Fibroblast of lung (primary cell): ENCODE measurements at regions not wholly inside any gene's neighbourhood (a gene's known extent, or its start where the extent isn't known, plus 50 kb on each side); places are given as distances from the start of the nearest gene placed in this dataset.
A peak's percentile ranks its signal among the peaks of the same experiment; 100 is the strongest.

Experiments
- DNase-seq, 2 donors: peaks; one replicate each; pipeline versions ENCODE4 v3.0.0 to v3.0.0-alpha.2; 2010; ENCODE audit warnings: low read depth in 2 of 2
- H2AFZ ChIP-seq: 2 replicates; pipeline ENCODE4 v1.5.1; 2012; ENCODE audit warnings: low read length, control low read depth, inconsistent platforms
- H3K27ac ChIP-seq: 2 replicates; pipeline ENCODE4 v1.5.1; 2011; ENCODE audit warnings: low read length, control low read depth; ENCODE audit not compliant: insufficient read depth
- H3K27me3 ChIP-seq: 2 replicates; pipeline ENCODE4 v1.5.1; 2011; ENCODE audit warnings: mild to moderate bottlenecking, low read length; ENCODE audit not compliant: control insufficient read depth, insufficient read depth
- H3K36me3 ChIP-seq: 2 replicates; pipeline ENCODE4 v1.5.1; 2011; ENCODE audit warnings: low read length; ENCODE audit not compliant: control insufficient read depth, insufficient read depth
- H3K4me1 ChIP-seq: 2 replicates; pipeline ENCODE4 v1.5.1; 2011; ENCODE audit warnings: low read length; ENCODE audit not compliant: control insufficient read depth, insufficient read depth; ENCODE audit errors: extremely low read depth
- H3K4me2 ChIP-seq: 2 replicates; pipeline ENCODE4 v1.5.1; 2011; ENCODE audit warnings: low read length, control low read depth; ENCODE audit not compliant: insufficient read depth; ENCODE audit errors: extremely low read depth
- H3K4me3 ChIP-seq, 4 experiments: fragments of 200-600 bp in 1 of 4; sonication (generic) in 1 of 4; replicated peaks in 1 of 4; 2 replicates each; pipeline ENCODE4 v1.5.1; 2011 to 2016; ENCODE audit warnings: low read length in 4 of 4, low read depth in 3 of 4, mild to moderate bottlenecking in 3 of 4, control low read depth in 2 of 4, inconsistent platforms in 1 of 4, mixed read lengths in 1 of 4; ENCODE audit not compliant: insufficient read depth in 1 of 4; ENCODE audit errors: control extremely low read depth in 1 of 4
- H3K79me2 ChIP-seq: 2 replicates; pipeline ENCODE4 v1.5.1; 2012; ENCODE audit warnings: mild to moderate bottlenecking, low read length, inconsistent platforms; ENCODE audit not compliant: control insufficient read depth, insufficient read depth
- H3K9ac ChIP-seq: 2 replicates; pipeline ENCODE4 v1.5.1; 2011; ENCODE audit warnings: mild to moderate bottlenecking, low read length, control low read depth; ENCODE audit not compliant: insufficient read depth
- H3K9me3 ChIP-seq: 2 replicates; pipeline ENCODE4 v1.5.1; 2012; ENCODE audit warnings: low read depth, low read length; ENCODE audit not compliant: control insufficient read depth, insufficient read depth
- H4K20me1 ChIP-seq: 2 replicates; pipeline ENCODE4 v1.5.1; 2011; ENCODE audit warnings: low read length; ENCODE audit not compliant: control insufficient read depth, insufficient read depth; ENCODE audit errors: extremely low read depth
- CTCF ChIP-seq, 2 donors: IDR thresholded peaks in 1 of 2; conservative IDR thresholded peaks in 1 of 2; 1 replicate in 1 of 2; 2 replicates in 1 of 2; pipeline ENCODE4 v1.5.1; 2011 to 2012; ENCODE audit warnings: low read length in 2 of 2, control low read depth in 1 of 2, inconsistent platforms in 1 of 2, low read depth in 1 of 2, mild to moderate bottlenecking in 1 of 2
- EZH2 ChIP-seq: IDR thresholded peaks from 2 replicates; pipeline ENCODE4 v1.5.1; 2012; ENCODE audit warnings: low read length, control low read depth, mild to moderate bottlenecking; ENCODE audit errors: missing control alignments

GRCh38 chr6:71473926-71474325 lies 185.3 kb downstream of the OGFRL1 start:
- Histone ChIP-seq H3K36me3 (no peaks in the 10 kb centered on the region), H4K20me1 (no peaks in the 10 kb centered on the region), H3K4me3 (no peak overlapping the region), H3K9ac (no peak overlapping the region), H3K27me3 (no peaks in the 10 kb centered on the region), H3K79me2 (no peaks in the 10 kb centered on the region), H3K27ac (peak overlapping the region; percentile 26), H2AFZ (peak overlapping the region; percentile 19), H3K4me2 (no peak overlapping the region), H3K4me1 (peaks cover 7% of the 10 kb centered on the region), H3K9me3 (no peaks in the 10 kb centered on the region)
- DNase-seq: peak; percentile 95 to 97
- TF ChIP-seq EZH2: no peak
- no peak for TF ChIP-seq CTCF (conservative IDR thresholded peaks at IDR 0.05 in 1 of 2, IDR thresholded peaks at IDR 0.05 in 1 of 2; ENCODE audit: low read depth in 1 of 2, low read length in 2 of 2)

GRCh38 chr6:71474942-71475341 lies 186.3 kb downstream of the OGFRL1 start:
- Histone ChIP-seq H3K4me3 (no peak overlapping the region), H3K9me3 (no peaks in the 10 kb centered on the region), H3K9ac (no peak overlapping the region), H3K4me2 (no peak overlapping the region), H4K20me1 (no peaks in the 10 kb centered on the region), H3K36me3 (no peaks in the 10 kb centered on the region), H2AFZ (no peak overlapping the region), H3K79me2 (no peaks in the 10 kb centered on the region), H3K4me1 (peaks cover 10% of the 10 kb centered on the region), H3K27me3 (no peaks in the 10 kb centered on the region), H3K27ac (no peak overlapping the region)
- no peak for DNase-seq
- TF ChIP-seq EZH2: no peak
- TF ChIP-seq CTCF (conservative IDR thresholded peaks at IDR 0.05 in 1 of 2, IDR thresholded peaks at IDR 0.05 in 1 of 2; ENCODE audit: low read depth in 1 of 2, low read length in 2 of 2): no peak

- H3K27ac ChIP-seq: no peak overlapping the region
- TF ChIP-seq EZH2: no peak
- TF ChIP-seq CTCF (conservative IDR thresholded peaks at IDR 0.05 in 1 of 2, IDR thresholded peaks at IDR 0.05 in 1 of 2; ENCODE audit: low read depth in 1 of 2, low read length in 2 of 2): no peak
- H3K27me3 ChIP-seq: no peaks in the 10 kb centered on the region
- no peaks in the 10 kb centered on the region for H3K36me3 ChIP-seq
- no peak overlapping the region for H3K9ac ChIP-seq
- peaks cover 10% of the 10 kb centered on the region for H3K4me1 ChIP-seq
- no peak overlapping the region for H3K4me2 ChIP-seq
- H3K4me3 ChIP-seq: no peak overlapping the region
- DNase-seq: no peak
- H3K79me2 ChIP-seq: no peaks in the 10 kb centered on the region
- H2AFZ ChIP-seq: no peak overlapping the region
- H3K9me3 ChIP-seq: no peaks in the 10 kb centered on the region
- H4K20me1 ChIP-seq: no peaks in the 10 kb centered on the region
Measured at GRCh38 chr6:71476371-71476770, 187.8 kb downstream of the OGFRL1 start.
